HG03565 (cell line): ENCODE measurements at regions not wholly inside any gene's neighbourhood (a gene's known extent, or its start where the extent isn't known, plus 50 kb on each side); places are given as distances from the start of the nearest gene placed in this dataset.
"Not testable (repeated sequence)": the region's sequence is repeated elsewhere in the genome, so short reads cannot be mapped to it uniquely, and the experiment has no call there.

Experiments
- ATAC-seq: cut with Tn5 transposase; IDR thresholded peaks from one replicate; pipeline ENCODE4 v1.9.1; 2021; ENCODE audit warnings: mild to moderate bottlenecking, moderate library complexity; ENCODE audit not compliant: unreplicated experiment

GRCh38 chr2:209018633-209019032, 405.2 kb upstream of the MAP2 start:
- ATAC-seq: not testable (repeated sequence)

- ATAC-seq: no peak
These were observed 394.6 kb upstream of the MAP2 start for GRCh38 chr2:209029249-209029648.

GRCh38 chr2:209044307-209044706, 379.5 kb upstream of the MAP2 start:
- no peak for ATAC-seq

GRCh38 chr2:209046163-209046562, 377.7 kb upstream of the MAP2 start:
- ATAC-seq: no peak

GRCh38 chr2:209049608-209050007, 374.2 kb upstream of the MAP2 start:
- no peak for ATAC-seq

- ATAC-seq: no peak
These were observed 361.6 kb upstream of the MAP2 start for GRCh38 chr2:209062210-209062609.

- ATAC-seq: no peak
These were observed 353.6 kb upstream of the MAP2 start for GRCh38 chr2:209070262-209070661.

GRCh38 chr2:209073151-209073550, 350.7 kb upstream of the MAP2 start:
- no peak for ATAC-seq

- ATAC-seq: no peak
These were observed 349.1 kb upstream of the MAP2 start for GRCh38 chr2:209074711-209075110.

- ATAC-seq: no peak
These were observed 347.7 kb upstream of the MAP2 start for GRCh38 chr2:209076151-209076550.

GRCh38 chr2:209086761-209087160, 337.1 kb upstream of the MAP2 start:
- ATAC-seq: no peak

- ATAC-seq: no peak
These were observed 332.8 kb upstream of the MAP2 start for GRCh38 chr2:209091056-209091455.

GRCh38 chr2:209094221-209094620, 329.6 kb upstream of the MAP2 start:
- ATAC-seq: no peak

- no peak for ATAC-seq
These were observed 328.4 kb upstream of the MAP2 start for GRCh38 chr2:209095432-209095831.

GRCh38 chr2:209097168-209097567, 326.7 kb upstream of the MAP2 start:
- ATAC-seq: no peak

GRCh38 chr2:209102319-209102718, 321.5 kb upstream of the MAP2 start:
- no peak for ATAC-seq

- ATAC-seq: no peak
These were observed 310.8 kb upstream of the MAP2 start for GRCh38 chr2:209113026-209113425.

GRCh38 chr2:209114588-209115240, 309.1 kb upstream of the MAP2 start:
- no peak for ATAC-seq

GRCh38 chr2:209121691-209122090, 302.2 kb upstream of the MAP2 start:
- ATAC-seq: peak; percentile 90

- ATAC-seq: no peak
These were observed 298.6 kb upstream of the MAP2 start for GRCh38 chr2:209125291-209125690.

- ATAC-seq: no peak
These were observed 285.8 kb upstream of the MAP2 start for GRCh38 chr2:209138079-209138478.

- no peak for ATAC-seq
These were observed 282.7 kb upstream of the MAP2 start for GRCh38 chr2:209141142-209141541.

- ATAC-seq: no peak
These were observed 282.0 kb upstream of the MAP2 start for GRCh38 chr2:209141818-209142217.
